NCI-H345 (cell line): ENCODE measurements at regions not wholly inside any gene's neighbourhood (a gene's known extent, or its start where the extent isn't known, plus 50 kb on each side); places are given as distances from the start of the nearest gene placed in this dataset.
"Not testable (repeated sequence)": the region's sequence is repeated elsewhere in the genome, so short reads cannot be mapped to it uniquely, and the experiment has no call there.

Experiments used
- DNase-seq: peaks from one replicate; lab custom pipeline; 2025; lab: John Stamatoyannopoulos, UW

DNA sequence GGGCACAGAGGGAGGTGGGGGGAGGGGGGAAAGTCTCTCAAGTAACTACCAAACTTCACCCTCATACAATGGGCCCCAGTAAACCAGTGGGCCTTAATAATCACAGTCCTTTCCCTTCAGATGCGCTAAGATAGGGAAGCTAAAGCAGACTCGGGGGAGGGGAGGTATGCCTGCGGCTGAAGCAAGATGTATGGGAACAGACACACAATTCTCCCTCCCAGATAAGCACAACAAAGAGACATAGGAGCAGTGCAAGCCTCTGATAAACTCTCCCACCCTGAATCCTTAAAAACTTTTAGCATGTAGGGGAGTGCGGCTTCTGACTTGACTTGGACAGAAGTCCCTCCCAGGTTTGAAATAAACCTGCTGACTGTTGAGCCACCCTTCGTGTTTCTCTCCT is 54.7 kb downstream of the PROP1 start:
- DNase-seq, result not testable (repeated sequence)

DNA sequence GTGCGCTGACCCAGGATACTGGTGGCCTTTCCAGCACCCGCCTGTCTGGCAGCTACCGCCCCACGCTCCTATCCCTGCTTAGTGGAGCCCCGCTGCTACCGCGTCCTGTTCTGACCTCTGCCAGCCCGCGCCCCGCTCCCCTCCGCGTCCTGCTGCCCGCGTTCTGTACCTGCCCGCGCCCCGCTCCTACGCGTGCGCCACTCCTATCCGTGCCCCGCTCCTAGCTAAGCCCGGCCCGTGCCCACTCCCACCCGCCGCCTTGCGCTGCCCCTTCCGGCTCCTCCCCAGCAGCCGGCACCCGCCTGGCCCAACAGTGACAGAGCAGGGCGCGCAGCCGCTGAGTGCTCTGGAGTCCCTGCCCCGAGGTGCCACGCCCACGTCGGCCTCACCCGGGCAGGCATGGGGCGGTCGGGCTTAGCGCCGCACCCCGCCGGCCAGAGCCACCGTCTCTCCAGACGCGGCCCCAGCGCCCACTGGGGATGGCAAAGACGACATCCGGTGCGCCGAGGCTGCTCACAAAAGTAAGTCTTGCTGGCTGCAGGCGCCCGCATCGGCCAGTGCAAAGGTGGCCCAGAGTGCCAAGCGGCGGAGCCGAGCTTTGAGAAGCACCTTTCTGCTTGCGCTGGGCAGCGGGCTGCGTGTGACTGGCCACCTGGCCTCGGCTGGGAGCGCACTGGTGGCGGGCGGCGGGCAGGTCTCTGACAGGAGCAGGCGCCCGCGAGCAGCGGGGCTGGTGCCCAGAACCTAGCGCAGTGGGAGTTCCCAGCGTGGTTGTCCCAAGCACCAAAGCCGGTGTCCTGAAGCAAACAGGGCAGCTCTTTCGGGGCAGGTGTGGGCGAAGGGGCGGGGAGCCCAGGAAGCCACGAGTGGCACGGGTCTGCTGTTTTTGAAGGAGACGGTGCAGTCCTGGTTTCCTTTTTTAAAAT is 56.5 kb downstream of the PROP1 start:
- peak; percentile 85 for DNase-seq

DNA sequence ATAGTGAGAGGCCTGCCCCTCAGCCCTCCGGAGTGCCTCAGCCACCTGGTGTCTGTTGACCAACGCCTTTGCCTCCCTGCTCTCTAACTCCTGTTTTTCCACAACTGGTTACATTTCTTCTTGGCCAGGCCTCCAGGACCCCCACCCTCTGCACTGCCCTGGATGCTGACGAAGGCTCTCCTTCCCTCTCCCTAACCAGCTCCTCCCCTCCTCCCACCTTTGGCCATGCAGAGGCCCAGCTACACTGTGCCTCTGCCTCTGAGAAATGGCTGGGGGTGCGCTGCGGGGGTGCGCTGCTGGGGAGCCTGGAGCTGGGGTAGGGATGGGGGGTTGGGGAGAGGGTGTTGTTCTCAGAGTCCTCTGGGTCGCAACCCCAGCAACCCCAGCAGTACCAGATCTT is 57.3 kb downstream of the PROP1 start:
- not testable (repeated sequence) for DNase-seq

DNA sequence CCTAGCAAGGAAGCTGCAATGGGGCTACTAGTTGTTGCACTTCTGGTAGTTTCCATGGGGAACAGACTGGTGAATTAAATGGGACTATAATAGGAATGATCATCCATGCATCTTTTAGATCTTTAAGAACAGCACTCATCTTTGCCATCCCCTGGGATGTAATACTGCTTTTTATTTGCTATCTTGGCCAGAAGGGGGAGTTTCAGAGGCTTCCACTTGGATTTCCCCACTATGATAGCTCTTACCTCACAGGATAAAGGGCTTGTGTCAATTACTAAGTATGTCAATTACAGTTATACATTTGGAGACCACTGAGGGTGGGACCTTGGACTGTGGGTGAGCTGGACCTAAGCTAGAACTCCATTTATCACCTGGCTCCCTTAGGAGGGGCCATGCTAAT is 61.8 kb downstream of the PROP1 start:
- not testable (repeated sequence) for DNase-seq

DNA sequence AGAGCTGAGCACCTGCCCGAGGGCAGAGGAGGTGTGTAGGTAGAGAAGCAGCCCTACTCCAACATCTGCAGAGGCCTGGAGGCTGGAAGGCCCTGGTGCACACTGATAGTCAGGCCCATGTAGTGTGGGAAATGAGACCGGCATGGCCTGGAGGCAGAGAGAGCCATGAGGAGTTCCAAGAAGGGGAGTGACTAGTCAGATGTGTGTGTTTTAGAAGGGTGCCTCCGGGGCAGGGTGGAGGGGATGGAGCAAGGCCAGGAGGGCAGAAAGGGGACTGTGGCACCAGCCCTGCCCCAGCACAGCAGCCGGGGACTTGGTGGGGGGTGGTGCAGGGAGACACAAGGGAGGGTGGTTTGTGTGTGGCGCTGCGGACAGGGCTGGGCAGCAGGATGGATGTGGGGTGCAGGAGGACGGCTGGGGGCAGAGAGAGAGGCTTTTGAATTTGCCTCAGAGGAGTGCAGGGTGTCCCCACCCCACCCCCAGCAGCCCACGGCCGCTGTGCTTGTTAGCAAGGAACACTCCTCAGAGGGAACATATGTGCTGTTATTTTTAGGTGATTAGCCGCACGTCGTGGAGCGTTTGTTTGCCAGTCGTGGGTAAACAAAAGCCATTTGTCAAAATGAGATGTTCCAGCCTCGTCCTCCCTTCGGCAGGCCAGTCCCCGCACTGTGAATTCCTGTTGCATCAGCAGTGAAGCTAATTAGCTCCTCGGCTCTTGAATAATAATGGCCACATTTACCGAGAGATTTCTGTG is 65.6 kb downstream of the PROP1 start:
- DNase-seq, result peak; percentile 24

DNA sequence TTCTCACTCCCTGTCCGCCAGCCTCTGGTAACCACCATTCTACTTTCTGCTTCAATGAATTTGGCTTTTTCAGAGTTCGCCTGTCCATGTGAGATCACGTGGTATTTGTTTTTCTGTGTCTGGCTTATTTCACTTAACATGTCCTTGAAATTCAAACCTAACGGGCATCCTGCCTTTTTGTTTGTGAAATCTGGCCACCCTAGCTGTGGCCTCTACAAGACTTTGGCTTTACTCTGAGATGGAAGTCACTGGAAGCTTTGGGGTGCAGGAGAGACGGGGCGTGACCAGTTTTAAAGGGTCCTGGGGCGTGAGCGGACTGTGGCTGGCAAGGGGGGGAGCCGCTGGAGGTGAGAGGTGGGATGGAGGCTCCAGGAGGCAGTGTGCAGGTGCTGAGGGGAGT is 66.4 kb downstream of the PROP1 start:
- not testable (repeated sequence) for DNase-seq

DNA sequence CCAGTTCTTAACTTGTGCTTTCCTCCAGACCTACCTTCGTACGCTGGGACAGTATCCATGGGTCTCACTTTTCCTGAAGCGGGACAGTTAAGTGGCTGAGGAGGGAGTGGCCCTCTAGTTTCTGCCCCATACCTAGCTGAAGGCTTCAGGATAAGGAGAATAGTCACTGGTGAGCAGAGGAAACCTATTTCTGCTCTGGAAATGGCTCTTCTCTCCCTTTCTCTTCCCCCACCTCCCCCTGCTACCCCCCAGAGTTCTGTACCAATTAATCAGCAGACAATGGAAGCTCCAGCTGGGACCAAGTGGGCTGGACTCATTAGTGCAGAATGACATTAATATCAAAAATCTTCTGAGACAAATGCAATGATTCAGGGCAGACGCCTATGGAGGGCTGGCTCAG is 68.5 kb downstream of the PROP1 start:
- not testable (repeated sequence) for DNase-seq

DNA sequence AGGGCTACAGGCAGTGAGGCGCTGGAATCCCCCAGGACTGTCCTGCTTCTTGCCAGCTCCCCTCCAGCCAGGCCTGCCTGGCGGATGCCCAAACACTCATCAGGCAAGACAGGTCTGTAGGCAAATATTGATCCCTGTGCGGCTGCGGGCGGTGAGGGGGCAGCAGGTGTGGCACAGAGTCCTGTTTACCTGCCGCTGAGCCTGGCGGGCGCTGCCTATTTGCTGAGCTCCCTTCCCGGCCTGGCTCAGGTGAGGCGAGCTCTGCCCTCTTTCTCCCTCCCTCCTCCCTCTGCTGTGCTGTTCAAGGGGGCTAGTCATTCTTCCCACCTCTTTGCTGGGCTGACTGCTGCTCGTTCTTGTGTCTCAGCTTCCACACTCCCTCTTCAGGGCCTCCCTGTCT is 71.5 kb downstream of the PROP1 start:
- DNase-seq, result not testable (repeated sequence)

DNA sequence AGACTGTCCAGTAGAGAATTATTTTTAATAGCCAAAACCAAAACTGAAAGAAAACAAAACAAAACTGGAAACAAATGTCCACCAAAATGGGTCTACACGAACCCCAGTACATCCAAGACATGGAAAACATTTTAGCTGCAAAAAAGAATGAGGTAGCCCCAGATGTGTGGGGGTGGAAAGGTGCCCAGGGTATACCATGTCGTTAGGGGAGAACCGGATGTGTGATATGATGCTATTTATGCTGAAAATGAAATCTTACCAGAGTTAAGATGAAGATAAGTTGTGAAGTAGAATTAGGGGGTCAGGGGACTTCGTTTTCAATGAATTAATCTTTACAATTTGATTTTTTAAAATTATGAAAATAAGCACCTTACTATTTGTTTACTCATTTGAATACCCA is 72.2 kb downstream of the PROP1 start:
- not testable (repeated sequence) for DNase-seq

DNA sequence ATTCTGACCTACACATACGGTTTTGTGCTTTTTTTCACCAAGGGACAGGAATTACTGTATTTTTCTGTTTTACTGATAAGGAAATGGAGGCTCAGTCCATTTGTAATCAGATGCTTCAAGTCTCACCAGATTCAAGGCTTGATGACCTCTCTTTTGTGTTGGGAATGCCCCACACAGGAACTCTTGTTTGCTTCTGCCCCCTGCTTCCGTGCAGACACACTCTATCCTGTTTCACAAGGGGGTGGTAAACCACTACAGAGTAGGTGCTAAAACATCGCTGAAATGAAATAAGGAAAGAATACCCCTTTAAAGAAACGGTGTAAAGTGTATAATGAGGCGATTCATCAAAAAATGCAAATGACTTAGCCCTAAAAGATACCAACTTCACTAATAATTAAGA is 72.9 kb downstream of the PROP1 start:
- not testable (repeated sequence) for DNase-seq

DNA sequence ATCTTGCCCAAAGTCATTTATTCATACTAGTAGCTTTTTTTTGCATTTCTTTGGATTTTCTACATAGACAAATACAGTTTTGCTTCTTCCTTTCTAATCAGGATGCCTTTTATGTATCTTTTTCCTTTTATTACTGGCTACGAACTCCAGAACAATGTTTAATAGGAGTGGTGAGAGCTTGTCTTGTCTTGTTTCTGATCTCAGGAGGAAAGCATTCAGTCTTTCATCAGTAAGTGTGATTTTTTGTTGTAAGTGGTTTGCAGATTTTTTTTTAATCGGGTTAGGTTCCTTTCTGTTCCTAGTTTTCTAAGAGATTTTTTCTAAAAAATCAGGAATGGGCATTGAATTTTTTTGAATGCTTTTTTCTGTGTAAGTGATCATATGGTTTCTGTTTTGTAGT is 86.8 kb downstream of the PROP1 start:
- not testable (repeated sequence) for DNase-seq

DNA sequence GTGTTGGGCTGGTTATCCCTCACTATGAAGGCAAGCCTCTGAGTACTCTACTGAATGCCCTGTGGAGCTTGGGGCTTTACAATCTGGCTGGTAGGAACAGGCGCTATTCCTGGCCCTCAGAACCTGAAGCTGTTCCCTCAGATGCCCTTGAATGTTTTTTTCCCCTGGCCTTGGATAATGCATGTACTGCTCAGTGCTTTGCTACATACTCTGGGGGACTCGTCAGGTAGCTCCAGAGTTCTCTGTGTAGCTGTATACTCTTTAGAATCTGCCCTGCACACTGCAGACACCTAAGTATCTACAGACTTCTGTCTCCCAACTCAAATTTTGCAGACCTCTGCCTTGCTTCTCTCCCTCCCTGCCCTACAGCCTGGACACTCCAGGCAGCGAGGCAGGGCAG is 93.2 kb downstream of the PROP1 start:
- not testable (repeated sequence) for DNase-seq

DNA sequence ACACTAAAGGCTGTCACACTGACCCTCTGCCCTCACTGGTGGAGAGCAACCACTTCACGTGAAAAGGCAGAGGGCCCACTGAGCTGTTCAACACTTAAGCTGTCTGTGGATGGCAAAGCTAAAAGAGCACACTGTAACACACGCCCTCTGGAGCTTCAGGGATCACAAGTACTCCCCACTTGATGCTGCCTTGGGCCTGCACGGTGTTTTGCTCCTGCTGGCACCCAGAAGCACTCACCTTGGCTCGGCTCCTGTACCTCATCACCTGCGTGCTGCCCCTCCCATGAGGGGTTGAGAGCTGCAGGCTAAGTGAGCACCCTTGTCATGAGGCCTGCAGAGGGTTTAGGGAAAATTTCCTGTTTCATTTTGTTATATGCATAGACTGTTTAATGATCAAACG is 96.0 kb downstream of the PROP1 start:
- peak; percentile 15 for DNase-seq

DNA sequence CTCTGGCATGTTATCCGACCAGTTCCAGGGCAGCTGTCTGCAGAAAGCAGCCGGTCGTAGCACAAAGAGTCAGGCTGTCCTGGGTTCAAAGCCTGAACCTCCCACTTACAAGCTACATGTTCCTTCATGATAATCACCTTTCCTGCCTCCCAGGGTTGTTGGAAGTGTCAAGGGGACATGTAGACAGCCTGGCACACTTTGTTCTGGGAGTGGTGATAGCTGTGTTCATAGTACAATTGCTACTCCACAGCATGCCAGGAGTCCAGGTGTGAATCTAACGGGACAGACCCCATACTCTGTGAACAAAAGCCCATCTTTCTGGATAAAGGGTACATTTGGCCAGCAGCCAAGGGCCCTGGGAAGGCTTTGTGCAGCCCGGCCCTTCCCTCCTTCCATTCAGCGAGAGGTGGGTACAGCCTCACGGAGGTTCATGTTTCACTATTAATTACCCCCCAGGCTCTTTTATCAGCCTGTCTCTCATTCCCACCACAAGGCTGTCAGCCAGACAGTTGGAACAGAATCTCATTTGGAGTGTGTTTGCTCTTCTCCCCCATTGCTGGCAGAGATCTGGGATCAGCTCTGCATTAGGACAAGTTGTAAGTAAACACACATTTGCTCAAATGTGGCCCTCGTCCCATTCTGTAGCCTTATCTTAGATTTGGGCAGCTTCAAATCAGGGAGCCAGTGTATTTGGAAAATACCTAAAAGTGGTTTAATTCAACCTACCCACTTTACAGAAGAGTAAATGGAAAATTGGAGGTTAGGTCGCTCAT is 101.2 kb downstream of the PROP1 start:
- DNase-seq, result not testable (repeated sequence)

DNA sequence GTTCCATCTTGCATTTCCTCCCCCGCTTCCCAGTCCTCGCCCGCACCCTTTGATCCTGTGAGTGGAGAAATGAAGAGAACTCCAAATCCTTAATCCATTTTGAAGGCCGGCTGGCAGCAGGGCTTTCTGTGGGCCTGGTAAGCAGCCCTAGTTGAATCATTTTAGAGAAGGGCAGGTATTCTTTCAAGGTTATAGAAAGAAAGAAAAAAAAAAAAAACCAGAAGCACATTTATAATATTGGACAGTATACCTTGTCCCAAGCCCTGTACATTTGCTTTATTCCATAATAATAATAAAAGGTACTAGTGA is 103.7 kb downstream of the PROP1 start:
- DNase-seq, result not testable (repeated sequence)

DNA sequence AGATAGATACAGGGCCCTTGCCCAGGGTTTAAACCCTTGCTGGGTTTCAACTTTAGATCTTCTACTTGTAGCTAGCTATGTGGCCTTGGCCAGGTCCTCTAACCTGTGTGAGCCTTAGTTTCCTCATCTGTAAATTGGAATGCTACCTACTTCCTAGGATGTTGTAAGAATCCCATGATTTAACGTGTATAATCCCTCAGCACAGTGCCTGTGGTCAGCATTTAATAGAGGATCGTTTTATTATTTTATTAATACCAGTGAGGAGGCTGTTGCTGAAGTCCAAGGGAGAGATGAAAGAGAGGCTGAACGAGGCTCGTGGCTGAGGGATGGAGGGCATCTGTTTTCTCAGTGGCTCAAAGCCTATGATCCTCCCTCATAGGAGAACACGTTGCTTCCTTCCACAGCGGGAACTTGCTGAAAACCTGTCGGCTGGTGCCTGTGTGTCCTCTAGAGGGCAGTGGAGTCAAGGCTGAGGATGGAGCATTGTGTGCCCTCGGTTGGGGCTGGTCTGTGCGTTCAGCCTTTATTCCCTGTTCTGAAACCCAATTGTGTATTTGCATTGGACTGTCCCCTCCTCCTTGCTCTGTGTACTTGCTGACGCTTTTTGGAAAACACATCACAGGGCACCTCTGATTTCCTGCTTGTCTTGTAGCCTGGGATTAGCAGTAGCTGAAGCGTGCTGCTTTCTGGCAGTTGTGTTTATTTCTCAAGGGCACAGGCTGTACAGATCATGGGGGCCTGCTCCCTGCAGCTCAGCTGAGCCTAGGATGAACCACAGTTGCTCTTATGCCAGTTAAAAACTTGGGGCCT is 104.3 kb downstream of the PROP1 start:
- not testable (repeated sequence) for DNase-seq

DNA sequence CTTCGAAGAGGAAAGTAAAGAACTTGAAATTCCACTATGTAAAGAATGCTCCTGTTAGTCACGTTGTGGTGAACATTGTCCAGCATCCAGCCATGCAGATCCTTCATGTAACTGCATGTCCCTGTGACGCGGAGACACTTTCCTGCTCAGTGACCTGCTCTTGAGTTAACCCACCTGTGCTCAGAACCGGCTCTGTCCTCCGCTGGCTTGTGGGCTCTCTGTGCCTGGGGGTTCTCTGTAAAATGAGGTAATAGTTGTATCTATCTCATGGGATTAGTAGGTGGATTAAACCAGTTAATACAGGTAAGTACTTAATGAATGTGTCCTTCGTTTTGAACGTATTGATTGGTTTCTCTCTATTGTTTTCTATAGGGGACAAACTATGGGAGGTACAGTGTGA is 100.6 kb upstream of the FAM153A start:
- not testable (repeated sequence) for DNase-seq

DNA sequence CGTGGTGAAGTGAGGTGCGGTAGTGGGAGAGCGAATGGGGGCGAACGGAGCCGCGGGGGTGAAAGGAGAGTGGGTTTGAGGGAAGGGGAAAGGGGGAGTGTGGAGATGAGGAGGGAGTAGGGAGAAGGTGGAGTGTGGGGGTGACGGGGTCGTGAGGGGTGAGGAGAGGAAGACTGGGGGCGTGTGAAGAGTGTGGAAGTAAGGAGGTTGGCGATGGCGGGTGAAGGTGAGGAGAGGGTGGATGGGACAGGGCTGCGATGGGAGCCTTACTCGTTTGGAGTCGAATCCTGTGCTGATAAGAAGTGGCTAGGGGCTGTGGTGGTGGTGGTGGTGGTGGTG is 93.2 kb upstream of the FAM153A start:
- DNase-seq, result not testable (repeated sequence)

DNA sequence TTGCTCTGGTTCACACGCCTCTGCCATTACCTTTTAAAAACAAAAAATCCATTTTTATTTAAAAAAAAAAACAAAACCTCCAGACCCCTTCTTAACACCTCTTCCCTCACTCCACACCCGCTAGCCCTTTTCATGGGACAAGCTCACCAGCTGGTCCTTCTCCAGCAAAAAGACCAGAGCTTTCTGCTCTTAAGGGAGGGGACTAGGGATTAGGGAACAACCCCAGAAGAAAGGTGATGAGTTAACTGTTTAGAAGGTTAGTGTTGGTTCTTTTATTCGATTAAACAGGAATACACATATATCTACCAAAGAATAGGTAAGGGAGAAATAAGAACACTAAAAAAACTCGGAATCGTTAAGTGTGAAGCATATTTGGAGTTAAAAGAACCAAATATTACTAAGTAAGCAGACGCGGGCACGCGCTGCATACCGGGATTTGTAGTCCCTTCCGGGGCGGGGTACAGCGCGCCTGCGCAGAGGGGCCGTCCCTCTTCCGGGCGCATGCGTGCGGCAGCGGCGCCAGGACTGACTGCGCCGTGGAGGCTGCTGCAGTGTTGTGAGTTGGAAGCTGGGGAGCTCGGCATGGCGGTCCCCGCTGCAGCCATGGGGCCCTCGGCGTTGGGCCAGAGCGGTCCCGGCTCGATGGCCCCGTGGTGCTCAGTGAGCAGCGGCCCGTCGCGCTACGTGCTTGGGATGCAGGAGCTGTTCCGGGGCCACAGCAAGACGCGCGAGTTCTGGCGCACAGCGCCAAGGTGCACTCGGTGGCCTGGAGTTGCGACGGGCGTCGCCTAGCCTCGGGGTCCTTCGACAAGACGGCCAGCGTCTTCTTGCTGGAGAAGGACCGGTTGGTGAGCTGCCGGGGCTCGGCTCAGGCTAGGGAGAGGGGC is 92.6 kb upstream of the FAM153A start:
- DNase-seq, result not testable (repeated sequence)

DNA sequence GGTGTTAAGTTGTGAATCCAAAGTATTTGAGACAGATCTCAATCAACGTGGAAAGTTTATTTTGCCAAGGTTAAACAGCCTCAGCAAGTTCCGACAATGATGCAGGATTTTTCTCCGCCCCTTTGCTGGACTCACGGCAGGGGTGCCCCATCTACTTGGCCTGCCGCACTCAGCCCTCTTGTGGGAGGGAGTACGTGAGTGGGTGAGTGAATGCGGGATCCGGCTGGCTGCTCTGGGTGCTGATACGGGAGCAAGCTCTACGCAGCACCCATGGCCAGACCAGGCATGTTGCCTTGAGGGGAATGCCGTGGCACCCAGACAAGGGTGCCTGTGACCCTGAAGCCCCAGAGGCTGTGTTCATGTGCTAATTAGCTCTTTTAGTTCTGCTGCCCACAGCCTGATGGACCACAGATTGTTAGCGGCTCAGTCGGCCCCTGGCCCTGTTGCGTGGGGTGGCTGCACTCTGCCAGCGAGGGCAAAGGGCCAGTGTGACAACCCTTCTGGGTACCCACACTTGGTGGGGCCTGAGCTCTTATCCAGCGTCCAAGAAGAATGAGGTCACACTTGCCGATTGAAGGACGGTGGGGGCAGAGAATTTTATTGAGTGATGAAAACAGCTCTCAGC is 81.2 kb upstream of the FAM153A start:
- not testable (repeated sequence) for DNase-seq
